Stimulated activated CD8-positive, alpha-beta memory T cell treated with anti-CD3 and anti-CD28 coated beads, Interleukin-12 subunit alpha, Interleukin-12 subunit beta, amount 100 ng/mL, for 24 hours (primary cell): ENCODE measurements at regions not wholly inside any gene's neighbourhood (a gene's known extent, or its start where the extent isn't known, plus 50 kb on each side); places are given as distances from the start of the nearest gene placed in this dataset.
"Not testable (repeated sequence)": the region's sequence is repeated elsewhere in the genome, so short reads cannot be mapped to it uniquely, and the experiment has no call there.

ENCODE experiments used
- DNase-seq: peaks from one replicate; pipeline ENCODE4 v3.0.0-alpha.2; 2020; ENCODE audit errors: extremely low read depth

DNA sequence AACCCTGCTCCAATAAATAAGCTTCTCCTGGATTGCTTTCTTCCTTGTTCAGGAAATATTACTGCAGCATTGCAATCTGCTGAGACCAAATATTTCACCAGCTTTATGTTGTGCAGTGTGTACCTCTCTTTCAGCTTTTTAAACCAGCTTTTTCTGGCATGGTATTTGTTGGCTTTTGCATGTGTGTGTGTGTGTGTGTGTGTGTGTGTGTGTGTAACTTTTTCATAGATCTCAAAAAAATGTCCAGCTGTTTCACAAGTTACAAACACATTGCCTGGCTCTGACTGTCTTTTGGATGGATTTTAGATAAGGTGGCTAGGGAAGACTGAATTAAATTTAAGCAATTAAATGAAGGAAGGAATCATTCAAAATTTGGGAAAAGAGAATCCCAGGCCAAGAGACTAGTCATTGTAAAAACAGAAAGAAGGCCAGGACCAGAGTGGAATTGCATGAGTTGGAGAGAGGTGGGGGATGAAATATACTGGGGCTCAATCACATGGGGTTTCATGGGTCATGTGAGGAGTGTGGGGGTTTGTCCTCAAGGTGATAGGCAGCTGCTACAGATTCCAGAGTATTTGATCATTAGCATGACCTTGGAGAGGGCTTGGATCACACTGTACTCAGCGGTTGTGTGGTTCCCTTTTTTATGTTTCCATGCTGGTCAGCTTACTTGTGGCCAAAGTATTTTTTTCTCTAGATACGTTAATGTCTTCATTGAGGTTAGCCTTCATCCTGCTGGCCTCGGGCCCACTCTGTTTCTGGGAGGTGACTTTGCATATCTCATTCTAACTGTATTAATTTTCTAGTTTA, 357.7 kb upstream of the BOD1L1 start:
- no peak for DNase-seq

DNA sequence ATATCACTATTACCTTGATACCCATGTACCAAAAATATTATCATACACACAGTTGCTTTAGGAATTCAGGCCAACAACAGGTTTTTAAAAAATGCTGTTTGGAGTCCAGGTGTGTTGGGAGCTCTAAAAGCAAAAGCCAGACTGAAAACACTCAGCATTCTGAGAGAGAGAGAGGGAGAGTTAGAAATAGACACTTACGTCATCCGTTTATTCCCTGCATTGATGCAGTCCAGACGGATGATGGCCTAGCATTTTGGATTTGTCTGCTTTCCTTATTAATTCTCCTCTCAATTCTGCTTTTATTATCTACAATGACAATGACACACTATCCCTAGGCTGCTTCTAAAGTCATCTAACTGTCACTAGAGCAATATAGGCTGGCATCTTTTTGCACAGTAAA, 358.3 kb upstream of the BOD1L1 start:
- no peak for DNase-seq

DNA sequence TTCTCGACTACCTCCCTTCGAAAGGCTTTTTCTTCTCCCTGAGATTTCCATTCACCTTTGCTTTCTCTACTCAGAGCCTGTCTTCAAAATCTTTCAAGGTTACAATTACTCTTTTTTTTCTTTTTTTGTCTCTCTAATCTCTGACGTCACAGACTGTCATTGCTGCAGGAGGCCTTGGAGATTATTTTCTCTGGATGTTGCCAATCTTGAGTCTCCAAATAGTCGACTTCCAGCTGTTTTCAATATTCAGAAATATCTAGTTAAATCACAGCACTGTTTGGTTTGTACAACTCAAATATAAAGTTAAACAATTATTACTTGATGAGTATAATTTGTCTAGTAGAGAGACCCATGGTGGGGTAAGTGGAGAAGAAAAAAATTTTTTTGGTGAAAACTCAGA, 359.0 kb upstream of the BOD1L1 start:
- DNase-seq, result no peak

DNA sequence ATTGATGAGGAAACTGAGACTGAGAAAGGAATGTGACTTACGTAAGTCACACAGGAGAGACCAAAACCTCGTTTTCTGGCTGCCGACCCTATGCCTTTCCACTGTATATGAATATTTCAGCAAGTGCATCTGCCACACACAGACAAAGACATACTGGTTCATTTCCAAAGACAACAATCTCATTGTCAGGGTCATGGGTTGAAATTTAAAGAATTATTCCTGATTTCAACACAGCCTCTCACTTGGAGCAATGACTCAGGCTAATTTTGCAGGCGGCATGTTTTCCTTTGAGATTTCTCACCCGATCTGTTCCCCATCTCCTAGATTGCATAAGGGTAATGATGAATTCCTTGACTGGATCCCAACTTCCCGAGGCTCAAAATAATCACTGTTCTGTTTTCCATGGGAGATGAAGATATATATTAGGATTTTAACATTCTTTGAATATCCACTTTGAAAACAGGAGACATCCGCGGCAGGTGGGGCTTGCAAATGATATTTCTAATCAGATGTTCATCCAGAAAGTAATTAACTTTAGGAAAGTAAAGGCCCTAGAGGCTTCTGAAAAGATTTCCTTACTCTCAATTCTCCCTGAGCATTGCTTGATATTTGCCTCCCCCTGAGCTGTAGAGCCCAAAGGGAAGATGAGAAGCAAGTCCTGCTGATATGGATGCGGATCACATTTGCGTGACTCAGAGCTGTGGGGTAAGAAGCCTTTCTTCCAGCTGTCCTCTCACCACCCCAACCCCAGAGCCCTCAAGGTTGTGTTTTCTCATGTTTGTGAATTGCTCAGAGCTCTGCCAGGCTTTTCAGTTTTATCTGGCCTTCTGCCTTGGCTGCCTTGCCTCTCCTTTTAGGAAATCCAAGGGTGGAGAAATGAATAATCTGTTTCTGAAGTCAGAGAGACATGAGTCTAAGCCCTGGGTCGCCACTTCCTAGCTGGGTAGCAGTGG, 361.1 kb upstream of the BOD1L1 start:
- no peak for DNase-seq

DNA sequence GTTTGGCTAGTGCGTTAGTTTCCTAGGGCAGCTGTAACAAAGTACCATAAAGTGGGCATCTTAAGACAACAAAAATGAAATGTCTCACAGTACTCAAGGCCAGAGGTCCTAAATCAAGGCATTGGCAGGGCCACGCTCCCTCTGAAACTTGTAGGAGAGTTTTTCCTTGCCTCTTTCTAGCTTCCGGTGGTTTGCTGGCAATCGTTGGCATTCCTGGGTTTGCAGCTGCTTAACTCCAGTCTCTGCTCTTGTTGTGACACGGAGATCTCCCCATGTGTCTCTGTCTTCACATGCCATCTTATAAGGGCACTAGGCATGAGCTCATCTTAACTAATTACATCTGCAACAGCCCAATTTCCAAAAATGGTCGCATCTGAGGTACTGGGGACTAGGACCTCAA, 362.0 kb upstream of the BOD1L1 start:
- DNase-seq, result no peak

DNA sequence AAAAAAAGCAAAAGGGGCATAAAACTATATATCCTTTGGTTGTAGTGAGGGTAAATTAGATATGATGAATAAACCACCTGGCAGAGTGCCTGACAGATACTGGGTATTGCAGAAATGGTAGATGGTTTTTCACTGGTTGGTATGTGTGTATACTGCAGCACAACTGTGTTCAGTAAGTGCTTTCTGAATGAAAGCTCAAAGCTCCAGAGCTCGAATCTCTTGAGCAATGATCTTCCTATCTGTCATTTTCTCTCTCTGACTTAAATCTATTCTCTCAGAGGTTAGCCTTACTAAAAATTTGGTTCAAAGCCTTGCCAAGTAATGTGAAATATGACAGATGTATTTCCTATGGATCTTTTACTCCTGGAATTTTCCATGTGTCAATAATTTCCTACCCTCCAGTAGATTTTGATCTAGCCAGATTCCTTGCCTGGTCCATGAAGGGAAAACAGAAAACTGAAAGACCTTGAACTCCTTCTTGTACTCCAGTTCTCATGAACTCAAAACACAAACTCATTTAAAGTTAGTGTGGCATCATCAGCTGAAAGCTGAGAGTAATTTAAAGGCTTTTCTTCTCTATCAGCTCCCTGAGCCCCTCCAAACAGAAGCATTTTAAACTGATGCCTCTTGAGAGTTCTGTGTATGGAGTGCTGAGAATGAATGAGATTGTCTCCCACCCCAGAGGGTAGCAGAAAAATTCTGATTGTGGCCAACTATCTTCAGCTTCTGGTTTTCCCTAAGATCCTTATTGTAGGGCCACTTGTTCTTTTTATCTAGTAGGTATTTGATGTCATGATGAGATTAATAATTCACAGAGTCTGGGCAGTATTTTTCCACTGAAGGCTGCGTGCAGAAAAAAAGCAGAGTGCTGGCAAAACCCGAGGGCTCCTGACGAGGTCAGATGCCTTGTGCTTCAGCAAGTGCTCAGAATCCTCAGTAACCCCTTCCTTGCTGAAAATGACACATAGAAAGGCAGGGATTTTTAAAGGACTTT, 363.4 kb upstream of the BOD1L1 start:
- no peak for DNase-seq

DNA sequence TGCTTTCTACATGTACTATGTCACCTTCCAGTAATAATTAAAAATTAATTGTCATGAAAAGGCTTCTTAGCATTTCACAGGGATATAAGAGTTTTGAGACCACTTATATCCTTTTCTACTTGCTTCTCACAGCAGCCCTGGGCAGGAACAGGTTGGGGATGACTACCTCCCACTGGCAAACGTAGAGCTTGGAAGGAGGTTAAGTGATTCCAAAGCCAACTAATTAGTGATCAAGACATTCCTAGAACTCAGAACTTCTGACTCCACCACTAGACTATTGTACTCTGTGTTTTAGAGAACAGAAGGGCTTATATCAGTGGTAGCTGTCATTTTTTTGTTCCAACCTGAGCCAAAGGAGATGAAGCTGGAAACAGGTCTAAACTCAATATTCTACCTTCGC, 364.5 kb upstream of the BOD1L1 start:
- DNase-seq, result no peak

DNA sequence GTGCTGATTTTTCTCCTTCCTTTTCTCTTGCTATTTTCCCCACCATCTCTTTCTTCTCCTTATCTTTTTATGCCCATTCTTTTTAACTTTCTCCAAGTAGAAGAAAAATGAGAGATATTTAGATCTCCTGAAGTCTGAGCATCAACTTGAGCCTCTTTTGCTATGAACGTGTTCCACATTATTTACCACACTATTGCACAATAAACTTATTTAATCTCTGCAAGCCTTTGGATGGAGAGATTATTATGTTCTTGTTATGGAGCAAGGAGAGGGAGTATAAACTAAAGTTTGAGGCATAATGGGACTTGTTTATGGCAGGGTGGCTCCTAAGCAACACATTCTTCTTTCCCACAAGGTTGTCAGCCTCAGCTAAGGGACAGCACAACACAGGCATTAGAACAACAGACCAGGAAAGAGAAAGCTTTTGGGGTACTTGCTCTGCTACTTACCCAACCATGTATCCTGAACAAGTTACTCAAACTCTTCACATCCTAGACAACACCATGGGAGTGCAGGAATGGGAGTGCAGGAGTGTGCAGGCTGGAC, 365.5 kb upstream of the BOD1L1 start:
- no peak for DNase-seq

DNA sequence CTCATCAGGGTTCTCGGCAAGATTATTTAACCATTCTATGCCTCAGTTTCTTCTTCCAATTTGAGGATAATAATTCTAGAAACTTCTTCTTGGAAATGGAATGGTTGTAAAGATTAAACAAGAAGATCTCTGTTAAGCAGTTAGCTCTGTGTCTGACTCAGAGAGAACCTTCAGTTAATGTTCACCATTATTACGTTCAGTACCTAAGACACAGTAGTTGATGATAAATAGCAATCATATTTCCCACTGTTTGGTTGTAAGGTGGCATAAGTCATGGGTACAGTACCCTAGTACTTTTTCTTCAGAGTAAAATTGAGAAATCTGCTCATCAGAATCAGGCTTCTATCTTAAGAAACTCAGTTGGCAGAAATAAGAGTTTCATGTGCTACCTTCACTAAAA, 366.5 kb upstream of the BOD1L1 start:
- DNase-seq, result no peak

DNA sequence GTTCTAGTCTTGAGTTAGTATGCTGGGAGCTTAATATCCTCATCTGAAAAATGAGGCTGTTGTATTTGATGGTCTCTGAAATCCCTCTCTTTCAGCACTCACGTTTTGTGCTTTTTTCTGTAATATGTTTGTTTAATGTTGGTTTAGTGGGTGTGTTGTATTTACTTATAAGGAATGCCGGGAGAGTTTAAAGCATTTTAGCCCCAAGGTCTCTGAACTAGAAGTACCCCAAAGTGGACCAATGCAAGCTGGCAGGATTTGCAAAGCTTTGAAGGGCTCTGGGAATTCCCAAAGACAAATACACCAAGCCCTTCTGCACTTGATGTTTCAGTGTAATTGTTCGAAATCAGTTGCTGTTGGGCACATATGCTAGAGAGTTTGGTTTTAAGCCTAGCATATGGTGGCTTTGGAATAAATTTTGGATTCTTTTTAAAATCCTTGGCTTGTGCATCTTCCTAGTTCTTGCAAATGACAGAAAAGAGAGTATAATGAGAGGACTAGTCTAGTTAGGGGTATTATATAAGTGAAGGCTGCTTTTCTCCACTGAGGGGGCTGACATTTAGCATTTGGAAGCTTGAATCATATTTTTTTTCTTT, 371.4 kb upstream of the BOD1L1 start:
- DNase-seq, result no peak

DNA sequence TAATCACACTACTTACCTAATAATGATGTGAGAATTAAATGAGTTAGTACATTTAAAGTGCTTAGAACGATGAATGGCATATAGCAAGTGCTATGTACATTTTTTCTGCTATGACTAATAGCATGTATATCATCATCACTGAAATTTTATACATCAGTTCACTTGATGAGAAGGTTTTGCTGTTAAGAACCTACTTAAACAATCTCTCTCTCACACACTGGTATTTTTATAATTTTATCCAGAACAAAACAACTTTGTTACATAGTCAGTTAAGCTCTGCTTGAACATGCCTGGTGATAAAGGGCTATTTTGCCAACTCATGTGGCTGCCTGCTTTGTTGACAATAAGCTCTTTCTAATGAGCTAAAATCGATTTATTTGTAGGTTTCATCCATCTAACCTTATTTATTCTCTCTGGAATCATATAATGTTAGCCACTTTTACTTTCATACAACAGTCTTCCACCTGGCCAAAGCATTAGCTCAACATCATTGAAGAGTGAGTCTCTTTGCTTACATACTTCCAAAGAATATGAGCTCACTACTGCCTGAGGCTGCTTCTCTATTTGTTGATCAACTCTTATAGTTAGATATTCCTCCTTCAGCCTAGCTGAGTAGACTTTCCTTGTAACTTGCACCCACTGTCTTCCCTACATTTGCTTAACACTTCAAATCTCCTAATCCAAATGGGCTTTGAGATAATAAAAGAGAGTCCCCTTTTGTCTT, 372.7 kb upstream of the BOD1L1 start:
- DNase-seq, result no peak

DNA sequence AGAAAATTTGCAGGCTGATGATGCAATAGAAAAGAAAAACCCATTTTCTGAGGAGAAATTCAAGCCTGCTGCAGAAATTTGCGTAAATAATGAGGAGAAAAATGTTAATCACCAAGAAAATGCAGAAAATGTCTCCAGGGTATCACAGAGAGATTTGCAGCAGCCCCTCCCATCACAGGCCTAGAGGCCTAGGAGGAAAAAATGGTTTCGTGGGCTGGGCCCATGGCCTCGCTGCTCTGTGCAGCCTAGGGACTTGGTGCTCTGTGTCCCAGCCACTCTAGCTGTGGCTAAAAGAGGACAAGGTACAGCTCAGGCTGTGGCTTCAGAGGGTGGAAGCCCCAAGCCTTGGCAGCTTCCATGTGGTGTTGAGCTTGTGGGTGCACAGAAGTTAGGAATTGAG, 374.8 kb upstream of the BOD1L1 start:
- DNase-seq, result not testable (repeated sequence)

DNA sequence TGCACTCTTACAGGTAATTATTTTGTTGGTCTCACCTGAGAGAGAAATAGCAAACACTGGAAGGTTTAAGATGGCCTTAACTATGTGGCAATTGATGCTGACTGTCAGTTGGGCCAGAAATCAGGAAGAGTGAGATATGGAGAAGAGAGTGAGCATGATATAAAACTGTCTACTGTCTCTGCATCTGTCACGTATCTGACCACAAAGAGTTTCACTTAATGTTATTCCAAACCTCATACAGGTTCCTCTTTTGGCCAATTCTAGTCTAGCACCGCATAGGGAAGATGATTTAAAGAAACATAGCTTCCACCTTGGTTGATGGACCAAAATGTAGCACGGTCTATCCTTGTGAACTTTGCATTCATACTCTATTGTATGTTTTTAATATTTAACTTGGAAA, 381.0 kb upstream of the BOD1L1 start:
- DNase-seq, result no peak

DNA sequence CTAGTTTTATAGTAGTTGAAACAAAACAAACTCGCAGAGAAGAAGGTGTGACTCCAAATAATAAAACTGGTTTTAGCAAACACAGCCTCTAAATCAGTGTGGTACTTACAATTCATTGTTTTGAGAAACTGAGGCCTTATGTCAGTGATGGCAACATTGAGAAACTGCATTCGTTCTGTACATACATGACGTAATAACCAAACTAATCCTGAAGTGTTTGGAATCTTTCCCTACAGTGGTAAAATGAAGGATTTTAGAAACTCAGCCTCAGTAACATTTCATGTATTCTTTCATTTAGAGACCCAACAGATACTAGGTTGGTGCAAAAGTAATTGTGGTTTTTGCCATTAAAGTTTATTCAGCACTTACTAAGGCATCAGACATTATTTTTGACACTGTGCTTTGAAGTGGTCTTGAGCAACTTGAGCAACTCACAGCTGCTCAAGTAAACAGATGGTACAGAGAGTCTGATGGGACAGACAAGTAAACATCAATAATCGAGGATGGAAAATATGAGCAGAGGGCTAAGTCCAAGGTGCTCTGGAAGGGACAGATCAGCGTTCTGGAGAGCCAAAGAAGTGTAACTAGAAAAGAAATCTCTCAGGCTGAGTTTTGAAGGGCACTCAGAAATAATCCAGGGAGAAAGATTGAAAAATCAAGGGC, 390.8 kb upstream of the BOD1L1 start:
- no peak for DNase-seq

DNA sequence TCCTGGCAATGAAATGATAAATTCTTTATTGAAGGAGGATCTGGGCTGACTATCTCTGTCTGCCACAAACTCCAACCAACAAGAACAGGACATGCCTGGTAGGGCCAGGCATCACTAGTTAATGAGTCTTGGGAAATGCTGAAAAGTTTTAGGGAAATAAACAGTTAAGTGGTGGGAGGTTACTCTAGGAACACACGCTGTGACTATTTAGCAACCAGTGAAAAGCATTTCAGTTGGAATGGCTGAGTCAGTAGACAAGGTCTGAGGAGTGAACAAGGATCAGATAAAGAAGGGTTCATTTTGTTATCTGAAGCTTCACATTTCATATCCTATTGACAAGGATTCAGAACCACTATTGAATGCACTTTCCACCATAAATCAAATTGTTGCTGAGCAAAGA, 394.9 kb upstream of the BOD1L1 start:
- DNase-seq, result no peak

DNA sequence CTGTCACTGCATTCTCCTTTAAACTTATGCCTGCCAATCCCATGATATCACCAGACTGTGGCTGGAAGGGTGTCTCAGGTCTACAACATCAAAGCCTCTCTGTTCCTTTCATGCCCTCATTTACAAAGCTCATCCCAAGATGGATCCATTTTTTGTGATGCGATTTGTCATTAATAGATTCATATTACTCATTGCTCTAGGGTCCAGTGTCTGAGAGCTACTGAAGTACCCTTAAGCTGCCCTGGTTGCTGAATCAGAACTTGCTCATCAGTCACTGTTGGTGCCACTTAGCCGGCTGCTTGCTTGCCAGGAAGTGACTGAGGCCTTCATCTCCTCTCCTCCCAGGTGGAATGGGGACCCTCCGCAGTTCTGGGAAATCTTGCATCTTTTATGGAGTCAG, 395.5 kb upstream of the BOD1L1 start:
- no peak for DNase-seq

DNA sequence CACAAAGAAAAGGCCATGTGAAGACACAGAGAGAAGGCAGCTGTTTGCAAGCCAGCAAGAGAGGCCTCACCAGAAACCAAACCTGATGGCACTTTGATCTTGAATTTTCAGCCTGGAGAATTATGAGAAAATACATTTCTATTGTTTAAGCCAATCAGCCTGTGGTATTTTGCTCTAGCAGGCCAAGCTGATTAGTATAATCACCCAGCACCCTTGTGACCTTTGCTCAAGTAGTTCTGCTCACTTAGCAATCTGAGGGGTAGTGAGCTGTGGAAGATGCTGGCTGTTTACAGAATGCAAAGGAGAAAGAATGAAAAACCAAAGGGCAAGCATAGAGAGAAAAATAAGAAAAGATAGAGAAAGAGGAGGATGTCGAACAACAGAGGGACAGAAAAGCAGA, 396.4 kb upstream of the BOD1L1 start:
- DNase-seq, result no peak

DNA sequence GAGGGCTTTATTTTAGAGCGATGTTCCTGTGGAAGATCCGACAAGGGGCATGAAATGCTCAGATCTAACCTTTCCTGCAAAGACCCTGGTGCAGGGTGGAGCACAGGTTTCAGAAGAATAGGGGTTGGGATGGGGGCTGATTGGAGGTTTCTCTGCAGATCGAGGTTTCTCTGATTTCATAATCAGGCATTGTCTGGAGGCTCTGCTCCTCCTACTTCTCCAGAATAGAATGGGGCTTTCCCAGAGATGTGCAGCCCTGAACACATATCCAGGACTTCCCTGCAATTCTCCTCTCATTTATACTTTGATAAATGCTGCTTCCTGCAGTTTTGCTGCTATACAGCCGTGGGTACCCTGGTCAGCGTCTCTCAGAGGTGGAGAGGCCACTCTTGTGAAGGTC, 397.6 kb upstream of the BOD1L1 start:
- no peak for DNase-seq

DNA sequence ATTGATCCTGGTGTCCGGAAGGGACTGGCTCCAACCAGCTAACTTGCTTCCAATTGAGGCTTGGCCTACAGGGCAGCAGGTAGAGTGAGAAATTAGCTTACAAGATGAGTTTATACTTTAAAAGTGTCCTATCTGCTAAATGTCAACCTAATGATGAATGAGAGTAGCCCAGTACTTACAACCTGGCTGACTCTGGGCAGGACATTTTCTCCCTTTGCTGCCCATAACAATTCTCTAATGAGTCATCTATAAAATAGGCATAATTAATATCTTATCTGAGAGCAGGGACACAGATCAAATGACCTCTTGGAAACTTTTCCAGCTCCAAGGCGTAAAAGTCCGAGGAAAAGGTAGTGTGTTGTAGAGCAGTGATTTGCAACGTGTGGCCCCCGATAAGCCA, 398.4 kb upstream of the BOD1L1 start:
- no peak for DNase-seq

DNA sequence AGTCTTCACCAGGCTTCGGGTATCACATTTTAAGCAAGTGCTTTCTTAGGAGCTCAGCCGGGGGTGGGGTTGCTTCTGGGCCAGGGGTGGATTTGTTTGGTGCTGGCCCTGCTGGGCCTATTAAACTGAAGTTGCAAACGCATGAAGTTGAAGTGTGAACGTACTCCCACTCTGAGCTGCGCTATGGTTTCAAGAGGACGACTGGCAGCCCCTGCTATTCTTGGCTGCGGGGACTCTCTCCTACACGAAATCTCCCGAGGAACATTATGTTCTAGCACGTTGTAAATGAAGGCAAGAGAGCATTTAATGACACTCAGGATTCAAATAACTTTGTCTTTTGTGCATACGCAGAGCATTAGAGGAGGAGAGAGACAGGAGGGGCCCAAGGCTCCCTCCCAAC, 401.3 kb upstream of the BOD1L1 start:
- no peak for DNase-seq
